Neural cell (in vitro differentiated cells): ENCODE measurements at regions not wholly inside any gene's neighbourhood (a gene's known extent, or its start where the extent isn't known, plus 50 kb on each side); places are given as distances from the start of the nearest gene placed in this dataset.

Experiments used
- H2AFZ ChIP-seq: fragments of 200-600, 300-800 bp; sonication (generic), shearing (Covaris generic); 2 replicates; pipeline ENCODE4 v1.6.0; 2014; ENCODE audit warnings: low read depth, mild to moderate bottlenecking, antibody characterized with exemption, low read length, moderate library complexity
- H3F3A ChIP-seq: fragments of 200-600 bp; shearing (Covaris generic); 2 replicates; pipeline ENCODE4 v1.6.1; 2016; ENCODE audit warnings: mild to moderate bottlenecking, moderate library complexity, mixed read lengths, antibody characterized with exemption, low read length; ENCODE audit not compliant: insufficient read depth, poor library complexity, severe bottlenecking
- H3K27ac ChIP-seq: fragments of 200-600, 300-800 bp; sonication (generic), shearing (Covaris generic); 2 replicates; pipeline ENCODE4 v1.5.1; 2014; ENCODE audit warnings: mild to moderate bottlenecking, low read length, moderate library complexity
- H3K27me3 ChIP-seq: fragments of 300-800, 200-600 bp; sonication (generic), shearing (Covaris generic); 2 replicates; pipeline ENCODE4 v1.6.0; 2014; ENCODE audit warnings: mild to moderate bottlenecking, low read depth, low read length, moderate library complexity; ENCODE audit not compliant: insufficient read depth
- H3K36me3 ChIP-seq: fragments of 300-800, 200-600 bp; sonication (generic), shearing (Covaris generic); 2 replicates; pipeline ENCODE4 v1.5.1; 2014; ENCODE audit warnings: mild to moderate bottlenecking, antibody characterized with exemption, low read length, moderate library complexity; ENCODE audit not compliant: insufficient read depth
- H3K4me2 ChIP-seq: fragments of 300-800, 200-600 bp; sonication (generic), shearing (Covaris generic); 2 replicates; pipeline ENCODE4 v1.6.0; 2014; ENCODE audit warnings: mild to moderate bottlenecking, low read length
- H3K4me3 ChIP-seq: fragments of 300-800, 200-600 bp; sonication (generic), shearing (Covaris generic); 2 replicates; pipeline ENCODE4 v1.5.1; 2014; ENCODE audit warnings: mild to moderate bottlenecking, low read length, moderate library complexity
- H3K79me2 ChIP-seq: fragments of 200-600 bp; shearing (Covaris generic); replicated peaks from 2 replicates; pipeline ENCODE4 v1.6.0; 2014; ENCODE audit warnings: mild to moderate bottlenecking, low read length, moderate library complexity; ENCODE audit not compliant: insufficient read depth
- H3K9ac ChIP-seq: fragments of 300-800, 200-600 bp; sonication (generic), shearing (Covaris generic); 2 replicates; pipeline ENCODE4 v1.6.1; 2016; ENCODE audit warnings: mild to moderate bottlenecking, low read length, mixed read lengths
- H3K9me2 ChIP-seq: fragments of 200-600 bp; shearing (Covaris generic); 2 replicates; pipeline ENCODE4 v1.6.1; 2016; ENCODE audit warnings: mild to moderate bottlenecking, low read length, mixed read lengths; ENCODE audit not compliant: insufficient read depth
- H3K9me3 ChIP-seq: fragments of 200-600, 300-800 bp; sonication (generic), shearing (Covaris generic); 2 replicates; pipeline ENCODE4 v1.6.1; 2016; ENCODE audit warnings: mild to moderate bottlenecking, mixed run types, low read length, moderate library complexity, mixed read lengths
- H4K20me1 ChIP-seq: fragments of 200-600 bp; shearing (Covaris generic); 2 replicates; pipeline ENCODE4 v1.6.1; 2016; ENCODE audit warnings: mild to moderate bottlenecking, mixed run types; ENCODE audit not compliant: insufficient read depth
- CTCF ChIP-seq: fragments of 450-650 bp; IDR thresholded peaks from 2 replicates; pipeline ENCODE4 v1.5.1; 2014; ENCODE audit warnings: antibody characterized with exemption, mild to moderate bottlenecking, moderate library complexity; ENCODE audit not compliant: poor library complexity, severe bottlenecking
- EP300 ChIP-seq: fragments of 450-650 bp; conservative IDR thresholded peaks from 2 replicates; pipeline ENCODE4 v1.6.1; 2014; ENCODE audit warnings: antibody characterized with exemption, mild to moderate bottlenecking, moderate library complexity; ENCODE audit not compliant: poor library complexity, severe bottlenecking
- EZH2 ChIP-seq: fragments of 200-600, 300-800 bp; shearing (Covaris generic), sonication (generic); IDR thresholded peaks from 2 replicates; pipeline ENCODE4 v1.6.1; 2014; ENCODE audit warnings: antibody characterized with exemption, low read length, borderline replicate concordance, mild to moderate bottlenecking; ENCODE audit not compliant: insufficient read depth, poor library complexity, severe bottlenecking
- MXI1 ChIP-seq: fragments of 450-650 bp; conservative IDR thresholded peaks from 2 replicates; pipeline ENCODE4 v1.6.1; 2014; ENCODE audit warnings: antibody characterized with exemption, mild to moderate bottlenecking; ENCODE audit not compliant: poor library complexity, severe bottlenecking
- POLR2AphosphoS5 ChIP-seq: IDR thresholded peaks from 2 replicates; pipeline ENCODE4 v1.6.1; 2012
- RAD21 ChIP-seq: fragments of 450-650 bp; conservative IDR thresholded peaks from 2 replicates; pipeline ENCODE4 v1.6.1; 2014; ENCODE audit warnings: antibody characterized with exemption, mild to moderate bottlenecking, moderate library complexity
- REST ChIP-seq: IDR thresholded peaks from 2 replicates; pipeline ENCODE4 v1.6.1; 2012; ENCODE audit warnings: borderline replicate concordance
- SMC3 ChIP-seq: fragments of 450-650 bp; conservative IDR thresholded peaks from 2 replicates; pipeline ENCODE4 v1.6.1; 2014; ENCODE audit warnings: antibody characterized with exemption, mild to moderate bottlenecking, moderate library complexity; ENCODE audit not compliant: poor library complexity
- TAF1 ChIP-seq: IDR thresholded peaks from 2 replicates; pipeline ENCODE4 v1.6.1; 2012; ENCODE audit warnings: low read depth

DNA sequence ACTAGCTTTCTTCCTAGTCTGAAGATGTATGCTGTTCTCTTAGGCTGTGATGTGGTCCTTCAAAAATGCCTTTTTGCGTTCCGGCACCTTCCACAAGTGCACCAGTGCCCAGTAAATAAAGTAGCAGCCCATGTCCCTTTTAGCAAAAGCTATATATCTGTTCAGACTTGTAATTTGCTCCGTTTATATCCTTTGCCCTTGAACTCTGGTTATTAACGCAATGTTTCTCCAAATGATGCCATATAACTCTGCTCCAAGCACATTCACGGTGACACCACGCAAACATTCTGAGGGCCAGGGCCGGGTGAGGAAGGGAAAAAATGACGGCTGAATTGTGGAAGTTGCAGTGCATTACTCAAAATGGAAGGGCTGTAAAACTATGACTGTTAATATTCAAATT lies 1001.1 kb upstream of the NR2F2 start:
- Histone ChIP-seq H3K4me2 (no peak overlapping the region), H3K9me2 (no peaks in the 10 kb centered on the region), H3F3A (no peaks in the 10 kb centered on the region), H4K20me1 (no peaks in the 10 kb centered on the region), H3K27ac (no peak overlapping the region), H3K27me3 (peaks cover 30% of the 10 kb centered on the region), H2AFZ (no peak overlapping the region), H3K9me3 (no peaks in the 10 kb centered on the region), H3K4me3 (no peak overlapping the region), H3K36me3 (no peaks in the 10 kb centered on the region), H3K9ac (no peak overlapping the region), H3K79me2 (no peaks in the 10 kb centered on the region)
- TF ChIP-seq MXI1 (no peak), EZH2 (no peak), POLR2AphosphoS5 (no peak), CTCF (no peak), REST (no peak), RAD21 (no peak), SMC3 (no peak), TAF1 (no peak), EP300 (no peak)

DNA sequence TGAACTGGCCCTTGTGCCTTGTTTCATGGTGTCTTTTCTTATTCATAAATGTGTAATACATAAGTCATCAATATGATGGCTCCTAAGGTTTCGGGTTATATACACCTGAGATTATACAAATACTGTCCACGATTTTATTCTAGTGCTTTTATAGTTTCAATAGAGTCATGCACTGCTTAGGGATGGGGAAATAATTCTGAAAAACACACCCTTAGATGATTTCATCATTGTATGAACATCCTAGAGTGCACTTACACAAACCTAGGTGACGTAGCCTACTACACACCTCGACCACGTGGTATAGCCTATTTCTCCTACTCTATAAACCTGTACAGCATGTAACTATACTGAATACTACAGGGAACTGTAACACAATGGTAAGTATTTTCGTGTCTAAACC lies 988.8 kb upstream of the NR2F2 start:
- no peaks in the 10 kb centered on the region for H3K9me2 ChIP-seq
- H3K9ac ChIP-seq = no peak overlapping the region
- H3F3A ChIP-seq = no peaks in the 10 kb centered on the region
- no peak overlapping the region for H3K4me3 ChIP-seq
- no peaks in the 10 kb centered on the region for H3K36me3 ChIP-seq
- H3K27ac ChIP-seq = no peak overlapping the region
- no peaks in the 10 kb centered on the region for H3K27me3 ChIP-seq
- H3K4me2 ChIP-seq = no peak overlapping the region
- no peak for TF ChIP-seq EZH2
- TF ChIP-seq SMC3 = no peak
- TF ChIP-seq POLR2AphosphoS5 = no peak
- TF ChIP-seq REST = no peak
- TF ChIP-seq EP300 = no peak
- no peak for TF ChIP-seq TAF1
- TF ChIP-seq MXI1 = no peak
- TF ChIP-seq RAD21 = no peak
- no peak for TF ChIP-seq CTCF
- H4K20me1 ChIP-seq = no peaks in the 10 kb centered on the region
- no peaks in the 10 kb centered on the region for H3K79me2 ChIP-seq
- no peaks in the 10 kb centered on the region for H3K9me3 ChIP-seq
- H2AFZ ChIP-seq = no peak overlapping the region
